HG03045 (cell line): ENCODE measurements at regions not wholly inside any gene's neighbourhood (a gene's known extent, or its start where the extent isn't known, plus 50 kb on each side); places are given as distances from the start of the nearest gene placed in this dataset.

ENCODE experiments used
- ATAC-seq: cut with Tn5 transposase; IDR thresholded peaks from one replicate; pipeline ENCODE4 v1.9.1; 2021; ENCODE audit warnings: mild to moderate bottlenecking, moderate library complexity; ENCODE audit not compliant: unreplicated experiment

- ATAC-seq = no peak
Observed at GRCh38 chr18:73797419-73797818, 350.2 kb downstream of the FBXO15 start.

GRCh38 chr18:73793386-73793785 is 354.2 kb downstream of the FBXO15 start:
- no peak for ATAC-seq

- no peak for ATAC-seq
Observed at GRCh38 chr18:73791081-73791480, 356.6 kb downstream of the FBXO15 start.

- no peak for ATAC-seq
Observed at GRCh38 chr18:73790587-73790986, 357.0 kb downstream of the FBXO15 start.

- no peak for ATAC-seq
Observed at GRCh38 chr18:73787316-73787715, 360.3 kb downstream of the FBXO15 start.

GRCh38 chr18:73785300-73785699 is 362.3 kb downstream of the FBXO15 start:
- ATAC-seq = no peak

GRCh38 chr18:73784853-73785252 is 362.8 kb downstream of the FBXO15 start:
- ATAC-seq = no peak

- no peak for ATAC-seq
Observed at GRCh38 chr18:73782405-73782804, 365.2 kb downstream of the FBXO15 start.

- no peak for ATAC-seq
Observed at GRCh38 chr18:73780218-73780617, 367.4 kb downstream of the FBXO15 start.

GRCh38 chr18:73778032-73778359 is 369.6 kb downstream of the FBXO15 start:
- ATAC-seq = no peak

GRCh38 chr18:73777356-73778031 is 370.1 kb downstream of the FBXO15 start:
- no peak for ATAC-seq

GRCh38 chr18:73774811-73775509 is 372.7 kb downstream of the FBXO15 start:
- no peak for ATAC-seq

GRCh38 chr18:73768043-73768442 is 379.6 kb downstream of the FBXO15 start:
- no peak for ATAC-seq

GRCh38 chr18:73766910-73767515 is 380.6 kb downstream of the FBXO15 start:
- no peak for ATAC-seq

GRCh38 chr18:73758446-73758845 is 389.2 kb downstream of the FBXO15 start:
- ATAC-seq = no peak

GRCh38 chr18:73756256-73757091 is 391.2 kb downstream of the FBXO15 start:
- no peak for ATAC-seq

- ATAC-seq = no peak
Observed at GRCh38 chr18:73752965-73753364, 394.7 kb downstream of the FBXO15 start.

- ATAC-seq = no peak
Observed at GRCh38 chr18:73752546-73752945, 395.1 kb downstream of the FBXO15 start.

- no peak for ATAC-seq
Observed at GRCh38 chr18:73750052-73750451, 397.6 kb downstream of the FBXO15 start.

- ATAC-seq = no peak
Observed at GRCh38 chr18:73749304-73749703, 398.3 kb downstream of the FBXO15 start.

- no peak for ATAC-seq
Observed at GRCh38 chr18:73748731-73749130, 398.9 kb downstream of the FBXO15 start.
